ENCODE measurements at regions not wholly inside any gene's neighbourhood (a gene's known extent, or its start where the extent isn't known, plus 50 kb on each side); places are given as distances from the start of the nearest gene placed in this dataset.

- Histone ChIP-seq H3K27me3 (replicated peaks; ENCODE audit: insufficient read depth) (no peaks in the 10 kb centered on the region), H3F3A (ENCODE audit: insufficient read depth) (no peaks in the 10 kb centered on the region), H3K4me1 (ENCODE audit: insufficient read depth) (no peaks in the 10 kb centered on the region), H3K4me2 (ENCODE audit: unreplicated experiment) (no peak overlapping the region), H3K27ac (no peak overlapping the region), H3K9me2 (ENCODE audit: insufficient read depth) (no peaks in the 10 kb centered on the region), H2AFZ (no peak overlapping the region), H3K4me3 (no peak overlapping the region), H4K20me1 (ENCODE audit: insufficient read depth) (no peaks in the 10 kb centered on the region), H3K9me3 (ENCODE audit: low read depth) (no peaks in the 10 kb centered on the region), H3K36me3 (ENCODE audit: low read depth) (no peaks in the 10 kb centered on the region), H3K9ac (no peak overlapping the region), H3K79me2 (ENCODE audit: insufficient read depth) (no peaks in the 10 kb centered on the region)
- in situ Hi-C loops (cut with MboI), result no loop called here
- no peak for DNase-seq
- no peak for TF ChIP-seq EZH2phosphoT487 (IDR thresholded peaks at IDR 0.05; ENCODE audit: insufficient read depth, low read depth)
- no peak for TF ChIP-seq EZH2 (IDR thresholded peaks at IDR 0.05; ENCODE audit: insufficient read depth, poor library complexity, severe bottlenecking)
Measured at GRCh38 chr11:92594251-92594650, 369.6 kb downstream of the FAT3 start.

DNA sequence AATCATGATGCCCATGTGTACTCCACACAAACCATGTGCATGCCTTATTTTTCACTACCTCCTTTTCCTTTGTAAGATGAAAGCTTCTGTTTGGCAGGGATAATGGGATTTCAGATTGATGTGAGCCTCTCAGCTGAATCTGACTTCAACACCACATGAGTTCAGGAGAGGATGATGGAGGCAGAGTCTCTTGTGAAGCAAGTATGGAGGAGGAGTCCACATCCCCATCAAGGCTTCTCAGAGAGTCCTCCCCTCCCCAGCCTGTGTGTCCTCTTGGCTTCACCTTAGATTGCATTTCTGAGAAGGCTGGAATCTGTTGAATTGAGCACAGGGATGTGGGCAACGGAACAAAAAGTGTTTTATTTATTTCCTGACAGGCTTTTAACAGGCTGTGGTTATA, 370.4 kb downstream of the FAT3 start:
- Histone ChIP-seq H4K20me1 (ENCODE audit: insufficient read depth) (no peaks in the 10 kb centered on the region), H3K27me3 (replicated peaks; ENCODE audit: insufficient read depth) (no peaks in the 10 kb centered on the region), H3K4me3 (no peak overlapping the region), H3K27ac (no peak overlapping the region), H2AFZ (no peak overlapping the region), H3K79me2 (ENCODE audit: insufficient read depth) (no peaks in the 10 kb centered on the region), H3K4me2 (ENCODE audit: unreplicated experiment) (no peak overlapping the region), H3K9me2 (ENCODE audit: insufficient read depth) (no peaks in the 10 kb centered on the region), H3K4me1 (ENCODE audit: insufficient read depth) (no peaks in the 10 kb centered on the region), H3K9ac (no peak overlapping the region), H3F3A (ENCODE audit: insufficient read depth) (no peaks in the 10 kb centered on the region), H3K36me3 (ENCODE audit: low read depth) (no peaks in the 10 kb centered on the region), H3K9me3 (ENCODE audit: low read depth) (no peaks in the 10 kb centered on the region)
- no peak for TF ChIP-seq EZH2phosphoT487 (IDR thresholded peaks at IDR 0.05; ENCODE audit: insufficient read depth, low read depth)
- TF ChIP-seq EZH2 (IDR thresholded peaks at IDR 0.05; ENCODE audit: insufficient read depth, poor library complexity, severe bottlenecking), result no peak
- in situ Hi-C loops (cut with MboI), result no loop called here
- no peak for DNase-seq
- 5 to 6% methylated on average over 1 of the region's 1 CpG for WGBS, 2 experiments (ENCODE audit: low coverage in 1 of 2, low lambda C conversion rate in 2 of 2, missing lambda C conversion rate in 2 of 2)

- Histone ChIP-seq H3K9me3 (ENCODE audit: low read depth) (no peaks in the 10 kb centered on the region), H3K4me2 (ENCODE audit: unreplicated experiment) (no peak overlapping the region), H4K20me1 (ENCODE audit: insufficient read depth) (no peaks in the 10 kb centered on the region), H3K36me3 (ENCODE audit: low read depth) (no peaks in the 10 kb centered on the region), H3K27ac (0 out of 2 replicates have a peak overlapping the region, but pooled peaks have one; percentile 12), H3K27me3 (replicated peaks; ENCODE audit: insufficient read depth) (no peaks in the 10 kb centered on the region), H3K4me1 (ENCODE audit: insufficient read depth) (no peaks in the 10 kb centered on the region), H3K79me2 (ENCODE audit: insufficient read depth) (no peaks in the 10 kb centered on the region), H2AFZ (no peak overlapping the region), H3K9ac (no peak overlapping the region), H3F3A (ENCODE audit: insufficient read depth) (no peaks in the 10 kb centered on the region), H3K4me3 (no peak overlapping the region), H3K9me2 (ENCODE audit: insufficient read depth) (no peaks in the 10 kb centered on the region)
- in situ Hi-C loops (cut with MboI), result no loop called here
- TF ChIP-seq EZH2 (IDR thresholded peaks at IDR 0.05; ENCODE audit: insufficient read depth, poor library complexity, severe bottlenecking) (no peak), EZH2phosphoT487 (IDR thresholded peaks at IDR 0.05; ENCODE audit: insufficient read depth, low read depth) (no peak)
- 19 to 22% methylated on average over 1 of the region's 1 CpG for WGBS, 2 experiments (ENCODE audit: low coverage in 1 of 2, low lambda C conversion rate in 2 of 2, missing lambda C conversion rate in 2 of 2)
- DNase-seq, result peak; percentile 36
Measured at GRCh38 chr11:92596596-92597317, 372.1 kb downstream of the FAT3 start.

- DNase-seq, result no peak
- Histone ChIP-seq H3K4me2 (ENCODE audit: unreplicated experiment) (no peak overlapping the region), H3K4me1 (ENCODE audit: insufficient read depth) (no peaks in the 10 kb centered on the region), H3K79me2 (ENCODE audit: insufficient read depth) (no peaks in the 10 kb centered on the region), H3K4me3 (no peak overlapping the region), H4K20me1 (ENCODE audit: insufficient read depth) (no peaks in the 10 kb centered on the region), H3K27me3 (replicated peaks; ENCODE audit: insufficient read depth) (no peaks in the 10 kb centered on the region), H3K9me3 (ENCODE audit: low read depth) (no peaks in the 10 kb centered on the region), H3F3A (ENCODE audit: insufficient read depth) (no peaks in the 10 kb centered on the region), H3K36me3 (ENCODE audit: low read depth) (no peaks in the 10 kb centered on the region), H3K27ac (no peak overlapping the region), H3K9me2 (ENCODE audit: insufficient read depth) (no peaks in the 10 kb centered on the region), H3K9ac (no peak overlapping the region), H2AFZ (no peak overlapping the region)
- TF ChIP-seq EZH2phosphoT487 (IDR thresholded peaks at IDR 0.05; ENCODE audit: insufficient read depth, low read depth) (no peak), EZH2 (IDR thresholded peaks at IDR 0.05; ENCODE audit: insufficient read depth, poor library complexity, severe bottlenecking) (no peak)
- in situ Hi-C loops (cut with MboI), result no loop called here
- WGBS, 2 experiments (ENCODE audit: low coverage in 1 of 2, low lambda C conversion rate in 2 of 2, missing lambda C conversion rate in 2 of 2), result 71 to 72% methylated on average over 4 of the region's 4 CpGs
Measured at GRCh38 chr11:92601048-92601447, 368.4 kb upstream of the MTNR1B start.

DNA sequence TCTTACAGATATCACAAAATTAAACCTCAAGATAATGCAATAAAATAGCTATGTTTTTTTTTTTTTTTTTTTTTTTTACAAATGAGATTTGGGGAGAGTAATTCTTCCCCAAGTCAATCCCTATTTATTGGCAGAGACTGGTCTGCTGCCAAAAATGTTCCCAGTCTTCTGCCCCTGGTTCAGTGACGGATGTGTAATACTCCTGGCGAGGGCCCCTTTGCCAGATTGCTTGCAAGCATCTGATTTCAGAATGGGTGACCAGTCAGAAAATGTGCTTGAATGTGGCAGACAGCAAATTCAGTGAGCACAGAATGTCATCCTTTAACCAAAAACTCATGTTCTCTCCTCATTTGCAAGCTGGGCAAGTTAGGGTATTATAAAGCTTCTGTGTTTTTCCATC, 363.8 kb upstream of the MTNR1B start:
- no peak overlapping the region for H3K4me2 ChIP-seq (ENCODE audit: unreplicated experiment)
- no peak for TF ChIP-seq EZH2 (IDR thresholded peaks at IDR 0.05; ENCODE audit: insufficient read depth, poor library complexity, severe bottlenecking)
- no peak for TF ChIP-seq EZH2phosphoT487 (IDR thresholded peaks at IDR 0.05; ENCODE audit: insufficient read depth, low read depth)
- H3K79me2 ChIP-seq (ENCODE audit: insufficient read depth), result no peaks in the 10 kb centered on the region
- no peaks in the 10 kb centered on the region for H3F3A ChIP-seq (ENCODE audit: insufficient read depth)
- no peaks in the 10 kb centered on the region for H3K9me2 ChIP-seq (ENCODE audit: insufficient read depth)
- H3K4me3 ChIP-seq, result no peak overlapping the region
- H3K36me3 ChIP-seq (ENCODE audit: low read depth), result no peaks in the 10 kb centered on the region
- no peak overlapping the region for H3K27ac ChIP-seq
- H4K20me1 ChIP-seq (ENCODE audit: insufficient read depth), result no peaks in the 10 kb centered on the region
- H3K9ac ChIP-seq, result no peak overlapping the region
- 16 to 22% methylated on average over 2 of the region's 2 CpGs for WGBS, 2 experiments (ENCODE audit: low coverage in 1 of 2, low lambda C conversion rate in 2 of 2, missing lambda C conversion rate in 2 of 2)
- no peak for DNase-seq
- H2AFZ ChIP-seq, result no peak overlapping the region
- in situ Hi-C loops (cut with MboI), result no loop called here
- H3K4me1 ChIP-seq (ENCODE audit: insufficient read depth), result no peaks in the 10 kb centered on the region
- no peaks in the 10 kb centered on the region for H3K27me3 ChIP-seq (replicated peaks; ENCODE audit: insufficient read depth)
- H3K9me3 ChIP-seq (ENCODE audit: low read depth), result no peaks in the 10 kb centered on the region

Data from GM23248 (cell line).